Neural cell (in vitro differentiated cells): ENCODE measurements at regions not wholly inside any gene's neighbourhood (a gene's known extent, or its start where the extent isn't known, plus 50 kb on each side); places are given as distances from the start of the nearest gene placed in this dataset.

Source experiments
- EZH2 ChIP-seq: fragments of 200-600, 300-800 bp; shearing (Covaris generic), sonication (generic); IDR thresholded peaks from 2 replicates; pipeline ENCODE4 v1.6.1; 2014; ENCODE audit warnings: antibody characterized with exemption, low read length, borderline replicate concordance, mild to moderate bottlenecking; ENCODE audit not compliant: insufficient read depth, poor library complexity, severe bottlenecking
- TF ChIP-seq, protein P1 (sequence below): fragments of 450-650 bp; IDR thresholded peaks from 2 replicates; pipeline ENCODE4 v1.5.1; 2014; ENCODE audit warnings: antibody characterized with exemption, mild to moderate bottlenecking, moderate library complexity; ENCODE audit not compliant: poor library complexity, severe bottlenecking
- TF ChIP-seq, protein P2 (sequence below): IDR thresholded peaks from 2 replicates; pipeline ENCODE4 v1.6.1; 2012; ENCODE audit warnings: borderline replicate concordance

DNA sequence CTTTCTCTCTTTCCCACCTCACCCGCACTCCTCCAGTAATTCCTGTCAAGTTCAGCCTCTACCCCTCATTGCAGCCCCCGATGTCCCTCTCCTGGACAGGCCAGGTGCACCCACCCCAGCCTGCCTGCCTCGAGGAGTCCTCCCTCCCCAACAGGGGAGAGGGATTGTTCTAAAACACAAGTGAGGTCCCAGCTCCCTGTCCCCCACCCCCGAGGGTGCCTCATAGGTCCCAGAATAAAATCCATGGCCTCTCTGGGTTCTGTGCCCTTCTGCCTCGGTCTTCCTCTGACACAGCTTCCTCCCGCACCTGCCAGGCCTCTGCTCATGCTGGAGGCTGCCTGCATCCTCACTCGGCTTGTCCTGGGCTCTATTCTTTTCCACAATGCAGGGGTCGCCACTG lies 720.1 kb downstream of the BRD1 start:
- TF ChIP-seq, protein P1, sequence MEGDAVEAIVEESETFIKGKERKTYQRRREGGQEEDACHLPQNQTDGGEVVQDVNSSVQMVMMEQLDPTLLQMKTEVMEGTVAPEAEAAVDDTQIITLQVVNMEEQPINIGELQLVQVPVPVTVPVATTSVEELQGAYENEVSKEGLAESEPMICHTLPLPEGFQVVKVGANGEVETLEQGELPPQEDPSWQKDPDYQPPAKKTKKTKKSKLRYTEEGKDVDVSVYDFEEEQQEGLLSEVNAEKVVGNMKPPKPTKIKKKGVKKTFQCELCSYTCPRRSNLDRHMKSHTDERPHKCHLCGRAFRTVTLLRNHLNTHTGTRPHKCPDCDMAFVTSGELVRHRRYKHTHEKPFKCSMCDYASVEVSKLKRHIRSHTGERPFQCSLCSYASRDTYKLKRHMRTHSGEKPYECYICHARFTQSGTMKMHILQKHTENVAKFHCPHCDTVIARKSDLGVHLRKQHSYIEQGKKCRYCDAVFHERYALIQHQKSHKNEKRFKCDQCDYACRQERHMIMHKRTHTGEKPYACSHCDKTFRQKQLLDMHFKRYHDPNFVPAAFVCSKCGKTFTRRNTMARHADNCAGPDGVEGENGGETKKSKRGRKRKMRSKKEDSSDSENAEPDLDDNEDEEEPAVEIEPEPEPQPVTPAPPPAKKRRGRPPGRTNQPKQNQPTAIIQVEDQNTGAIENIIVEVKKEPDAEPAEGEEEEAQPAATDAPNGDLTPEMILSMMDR = no peak
- TF ChIP-seq, protein P2, sequence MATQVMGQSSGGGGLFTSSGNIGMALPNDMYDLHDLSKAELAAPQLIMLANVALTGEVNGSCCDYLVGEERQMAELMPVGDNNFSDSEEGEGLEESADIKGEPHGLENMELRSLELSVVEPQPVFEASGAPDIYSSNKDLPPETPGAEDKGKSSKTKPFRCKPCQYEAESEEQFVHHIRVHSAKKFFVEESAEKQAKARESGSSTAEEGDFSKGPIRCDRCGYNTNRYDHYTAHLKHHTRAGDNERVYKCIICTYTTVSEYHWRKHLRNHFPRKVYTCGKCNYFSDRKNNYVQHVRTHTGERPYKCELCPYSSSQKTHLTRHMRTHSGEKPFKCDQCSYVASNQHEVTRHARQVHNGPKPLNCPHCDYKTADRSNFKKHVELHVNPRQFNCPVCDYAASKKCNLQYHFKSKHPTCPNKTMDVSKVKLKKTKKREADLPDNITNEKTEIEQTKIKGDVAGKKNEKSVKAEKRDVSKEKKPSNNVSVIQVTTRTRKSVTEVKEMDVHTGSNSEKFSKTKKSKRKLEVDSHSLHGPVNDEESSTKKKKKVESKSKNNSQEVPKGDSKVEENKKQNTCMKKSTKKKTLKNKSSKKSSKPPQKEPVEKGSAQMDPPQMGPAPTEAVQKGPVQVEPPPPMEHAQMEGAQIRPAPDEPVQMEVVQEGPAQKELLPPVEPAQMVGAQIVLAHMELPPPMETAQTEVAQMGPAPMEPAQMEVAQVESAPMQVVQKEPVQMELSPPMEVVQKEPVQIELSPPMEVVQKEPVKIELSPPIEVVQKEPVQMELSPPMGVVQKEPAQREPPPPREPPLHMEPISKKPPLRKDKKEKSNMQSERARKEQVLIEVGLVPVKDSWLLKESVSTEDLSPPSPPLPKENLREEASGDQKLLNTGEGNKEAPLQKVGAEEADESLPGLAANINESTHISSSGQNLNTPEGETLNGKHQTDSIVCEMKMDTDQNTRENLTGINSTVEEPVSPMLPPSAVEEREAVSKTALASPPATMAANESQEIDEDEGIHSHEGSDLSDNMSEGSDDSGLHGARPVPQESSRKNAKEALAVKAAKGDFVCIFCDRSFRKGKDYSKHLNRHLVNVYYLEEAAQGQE = no peak
- no peak for TF ChIP-seq EZH2
